OCI-LY3 (cell line): ENCODE measurements at regions not wholly inside any gene's neighbourhood (a gene's known extent, or its start where the extent isn't known, plus 50 kb on each side); places are given as distances from the start of the nearest gene placed in this dataset.

Source experiments
- H2AFZ ChIP-seq: fragments of 200-600, 300-600 bp; shearing (Covaris generic); 2 replicates; pipeline ENCODE4 v1.6.0; 2014; ENCODE audit warnings: antibody characterized with exemption, low read depth, low read length
- H3K27ac ChIP-seq: fragments of 200-600, 300-600 bp; sonication (generic); 2 replicates; pipeline ENCODE4 v1.5.1; 2014; ENCODE audit warnings: mild to moderate bottlenecking, low read length, moderate library complexity, mixed read lengths
- H3K27me3 ChIP-seq: fragments of 200-600, 300-600 bp; sonication (generic); 2 replicates; pipeline ENCODE4 v1.6.1; 2014; ENCODE audit warnings: low read depth, low read length, mixed read lengths
- H3K36me3 ChIP-seq: fragments of 200-600, 300-600 bp; sonication (generic); replicated peaks from 2 replicates; pipeline ENCODE3; 2014; ENCODE audit warnings: low read depth, low read length, mixed read lengths
- H3K4me1 ChIP-seq: fragments of 300-600, 200-600 bp; sonication (generic); 2 replicates; pipeline ENCODE4 v1.6.1; 2014; ENCODE audit warnings: low read length, mixed read lengths
- H3K4me2 ChIP-seq: fragments of 200-600, 300-600 bp; sonication (generic); 2 replicates; pipeline ENCODE4 v1.6.1; 2014; ENCODE audit warnings: low read length, mixed read lengths
- H3K4me3 ChIP-seq: fragments of 300-600, 200-600 bp; sonication (generic); 2 replicates; pipeline ENCODE4 v1.5.1; 2014; ENCODE audit warnings: antibody characterized with exemption, mild to moderate bottlenecking, low read length, moderate library complexity
- H3K79me2 ChIP-seq: fragments of 300-600, 200-600 bp; shearing (Covaris generic); 2 replicates; pipeline ENCODE4 v1.6.1; 2014; ENCODE audit warnings: mild to moderate bottlenecking, low read length, mixed read lengths
- H3K9ac ChIP-seq: fragments of 300-600, 200-600 bp; shearing (Covaris generic); 2 replicates; pipeline ENCODE4 v1.6.0; 2014; ENCODE audit warnings: mild to moderate bottlenecking, low read length, moderate library complexity
- H3K9me3 ChIP-seq: fragments of 200-600, 300-600 bp; shearing (Covaris generic); 2 replicates; pipeline ENCODE4 v1.6.1; 2014; ENCODE audit warnings: low read length, mixed read lengths; ENCODE audit not compliant: insufficient read depth
- H4K20me1 ChIP-seq: fragments of 200-600, 300-600 bp; sonication (generic); 2 replicates; pipeline ENCODE4 v1.6.1; 2016; ENCODE audit warnings: low read length, mixed read lengths; ENCODE audit not compliant: insufficient read depth
- CTCF ChIP-seq: fragments of 200-600, 300-600 bp; sonication (generic); IDR thresholded peaks from 2 replicates; pipeline ENCODE4 v1.5.1; 2014; ENCODE audit warnings: antibody characterized with exemption, low read length, low read depth
- EZH2phosphoT487 ChIP-seq: fragments of 200-600 bp; shearing (Covaris generic); IDR thresholded peaks from 2 replicates; pipeline ENCODE4 v1.6.1; 2018; ENCODE audit warnings: antibody characterized with exemption, mixed run types, low read depth

DNA sequence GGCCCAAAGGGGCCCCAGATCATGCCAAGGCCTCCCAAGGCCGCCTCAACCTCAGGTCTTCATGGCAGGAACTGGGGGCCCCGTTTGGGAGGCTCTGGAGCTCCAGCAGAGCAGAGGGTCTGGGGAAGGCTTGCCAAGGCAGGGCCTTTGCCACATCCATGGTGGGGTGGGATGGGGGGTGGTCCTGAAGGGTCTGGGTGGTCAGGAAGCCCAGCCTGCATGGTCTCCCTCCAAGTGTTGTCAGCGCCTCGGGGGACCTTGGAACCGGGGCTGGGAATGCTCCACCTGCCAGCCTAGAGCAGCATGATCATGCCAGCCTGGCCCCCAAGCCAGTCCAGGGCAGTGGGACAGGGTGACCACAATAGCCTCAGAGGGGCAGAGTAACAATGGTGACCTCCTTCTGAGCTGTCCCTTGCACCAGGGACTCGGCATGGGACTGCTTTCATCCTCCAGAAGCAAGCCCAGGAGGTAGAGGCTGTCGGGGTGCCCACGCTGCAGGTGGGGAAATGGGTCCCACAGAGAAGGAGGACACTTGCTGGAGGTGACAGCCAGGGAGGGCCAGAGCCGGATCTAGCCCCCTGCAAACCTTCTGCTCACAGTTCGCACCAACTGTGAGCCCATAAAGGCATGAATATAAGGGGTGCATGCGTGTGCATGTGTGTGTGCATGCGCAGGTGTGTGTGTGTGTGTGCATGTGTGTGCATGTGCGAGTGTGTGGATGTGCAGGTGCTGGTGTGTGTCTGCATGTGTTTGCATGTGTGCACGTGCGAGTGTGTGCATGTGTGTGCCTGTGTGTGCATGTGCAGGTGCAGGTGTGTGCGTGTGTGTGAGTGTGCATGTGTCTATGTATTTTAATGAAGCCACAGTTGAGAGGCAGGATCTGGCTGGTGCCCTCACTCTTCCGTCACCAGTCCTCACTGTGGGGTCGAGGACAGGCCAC is 63.8 kb downstream of the MYEOV start:
- Histone ChIP-seq H4K20me1 (no peaks in the 10 kb centered on the region), H3K27ac (no peak overlapping the region), H3K4me2 (no peak overlapping the region), H3K4me1 (no peaks in the 10 kb centered on the region), H3K4me3 (no peak overlapping the region), H3K9me3 (peaks cover 7% of the 10 kb centered on the region), H3K36me3 (peaks cover 3% of the 10 kb centered on the region), H3K79me2 (no peaks in the 10 kb centered on the region), H3K27me3 (0 out of 2 replicates have a peak, but pooled peaks cover 4% of the 10 kb centered on the region), H2AFZ (no peak overlapping the region), H3K9ac (no peak overlapping the region)
- TF ChIP-seq CTCF (no peak), EZH2phosphoT487 (no peak)

DNA sequence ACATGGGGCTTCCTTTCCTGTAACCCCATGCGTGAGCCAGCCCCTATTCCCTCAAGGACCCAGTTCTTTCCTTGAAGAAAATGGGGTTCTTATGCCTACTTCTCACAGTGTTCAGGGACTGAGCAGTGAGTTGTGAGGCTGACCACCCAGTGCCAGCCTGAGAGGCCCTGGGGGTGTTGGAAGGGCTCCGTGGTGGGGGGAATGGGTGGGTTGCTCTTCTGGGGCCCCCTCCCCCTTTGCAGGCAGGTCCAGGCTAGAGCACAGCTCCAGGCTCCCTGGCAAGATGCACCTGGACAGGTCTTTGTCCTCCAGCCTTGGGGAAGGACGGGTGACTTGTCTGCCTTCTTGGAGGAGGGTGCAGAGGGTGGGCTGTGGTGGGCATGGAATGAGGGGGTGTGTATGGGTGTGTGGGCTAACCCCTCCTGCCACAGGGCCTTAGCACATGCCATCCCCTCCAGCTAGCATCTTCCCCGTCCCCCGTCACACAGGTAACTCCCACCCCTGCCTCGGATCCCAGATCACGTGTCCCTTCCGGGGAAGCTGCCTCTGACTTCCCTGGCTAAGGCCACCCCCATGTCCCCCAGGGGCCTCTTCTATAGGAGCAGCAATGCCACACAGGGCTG is 64.6 kb downstream of the MYEOV start:
- Histone ChIP-seq H3K4me3 (no peak overlapping the region), H3K9me3 (peaks cover 7% of the 10 kb centered on the region), H3K9ac (no peak overlapping the region), H3K4me1 (no peaks in the 10 kb centered on the region), H2AFZ (no peak overlapping the region), H3K27me3 (0 out of 2 replicates have a peak, but pooled peaks cover 4% of the 10 kb centered on the region), H3K4me2 (no peak overlapping the region), H3K36me3 (peaks cover 3% of the 10 kb centered on the region), H4K20me1 (no peaks in the 10 kb centered on the region), H3K79me2 (no peaks in the 10 kb centered on the region), H3K27ac (no peak overlapping the region)
- TF ChIP-seq EZH2phosphoT487 (no peak), CTCF (no peak)

GRCh38 chr11:69359735-69360480 is 66.0 kb downstream of the MYEOV start:
- TF ChIP-seq EZH2phosphoT487 (no peak), CTCF (no peak)

DNA sequence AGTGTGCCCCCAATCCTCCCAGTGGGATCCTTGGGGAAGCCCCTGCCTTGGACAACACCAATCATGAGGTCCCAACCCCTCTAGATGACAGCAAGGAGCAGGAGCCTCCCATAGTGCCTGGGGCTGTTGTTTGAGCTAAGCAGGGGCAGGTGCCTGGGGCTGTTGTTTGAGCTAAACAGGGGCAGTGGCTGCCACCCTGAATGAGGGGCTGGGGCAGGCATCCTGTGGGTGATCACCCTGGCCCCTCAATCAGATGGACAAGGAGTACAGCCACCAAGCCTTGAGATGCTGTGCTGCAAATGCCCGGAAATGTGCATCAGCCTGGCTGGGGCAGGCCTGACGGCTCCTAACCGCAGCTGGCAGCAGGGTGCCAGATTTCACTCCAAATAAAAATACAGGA is 66.7 kb downstream of the MYEOV start:
- H2AFZ ChIP-seq = no peak overlapping the region
- no peak overlapping the region for H3K4me3 ChIP-seq
- no peak overlapping the region for H3K4me2 ChIP-seq
- no peaks in the 10 kb centered on the region for H4K20me1 ChIP-seq
- no peaks in the 10 kb centered on the region for H3K79me2 ChIP-seq
- peaks cover 7% of the 10 kb centered on the region for H3K9me3 ChIP-seq
- no peak overlapping the region for H3K9ac ChIP-seq
- no peak overlapping the region for H3K27ac ChIP-seq
- peaks cover 3% of the 10 kb centered on the region for H3K36me3 ChIP-seq
- no peaks in the 10 kb centered on the region for H3K4me1 ChIP-seq
- no peak for TF ChIP-seq EZH2phosphoT487
- no peak for TF ChIP-seq CTCF
- peaks cover 11% of the 10 kb centered on the region; the same call in 1 of the 2 replicates for H3K27me3 ChIP-seq

More at GRCh38 chr11:69359735-69360480, 66.0 kb downstream of the MYEOV start:
- H3K4me1 ChIP-seq = no peaks in the 10 kb centered on the region
- H3K79me2 ChIP-seq = no peaks in the 10 kb centered on the region
- H2AFZ ChIP-seq = no peak overlapping the region
- H4K20me1 ChIP-seq = no peaks in the 10 kb centered on the region
- H3K4me2 ChIP-seq = no peak overlapping the region
- H3K27me3 ChIP-seq = peaks cover 11% of the 10 kb centered on the region; the same call in 1 of the 2 replicates
- peaks cover 3% of the 10 kb centered on the region for H3K36me3 ChIP-seq
- no peak overlapping the region for H3K9ac ChIP-seq
- no peak overlapping the region for H3K27ac ChIP-seq
- peaks cover 7% of the 10 kb centered on the region for H3K9me3 ChIP-seq
- H3K4me3 ChIP-seq = no peak overlapping the region
